PC-9 (cell line): ENCODE measurements at regions not wholly inside any gene's neighbourhood (a gene's known extent, or its start where the extent isn't known, plus 50 kb on each side); places are given as distances from the start of the nearest gene placed in this dataset.
"Not testable (repeated sequence)": the region's sequence is repeated elsewhere in the genome, so short reads cannot be mapped to it uniquely, and the experiment has no call there.

ENCODE experiments used
- EZH2 ChIP-seq: fragments of 200-600 bp; sonication (generic); IDR thresholded peaks from 2 replicates; pipeline ENCODE4 v1.8.0; 2017; ENCODE audit warnings: antibody characterized with exemption, low read depth
- TF ChIP-seq, protein P1 (sequence below): fragments of 200-600 bp; sonication (generic); conservative IDR thresholded peaks from 2 replicates; pipeline ENCODE4 v1.6.1; 2017; ENCODE audit warnings: mixed run types, antibody characterized with exemption, mild to moderate bottlenecking, moderate library complexity

DNA sequence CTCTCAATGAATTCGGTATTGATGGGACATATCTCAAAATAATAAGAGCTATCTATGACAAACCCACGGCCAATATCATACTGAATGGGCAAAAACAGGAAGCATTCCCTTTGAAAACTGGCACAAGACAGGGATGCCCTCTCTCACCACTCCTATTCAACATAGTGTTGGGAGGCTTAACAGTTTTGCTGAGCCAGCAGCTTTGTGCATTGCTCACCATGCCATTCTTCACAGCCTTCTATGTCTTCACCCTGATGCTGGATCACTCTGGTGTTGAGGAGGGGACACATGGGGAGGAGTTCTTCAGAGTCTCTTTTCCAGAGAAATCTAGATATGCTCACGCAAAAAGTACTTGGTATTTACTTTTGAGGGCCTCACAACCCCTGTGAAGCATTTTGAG, 281.7 kb downstream of the TAFA4 start:
- TF ChIP-seq, protein P1, sequence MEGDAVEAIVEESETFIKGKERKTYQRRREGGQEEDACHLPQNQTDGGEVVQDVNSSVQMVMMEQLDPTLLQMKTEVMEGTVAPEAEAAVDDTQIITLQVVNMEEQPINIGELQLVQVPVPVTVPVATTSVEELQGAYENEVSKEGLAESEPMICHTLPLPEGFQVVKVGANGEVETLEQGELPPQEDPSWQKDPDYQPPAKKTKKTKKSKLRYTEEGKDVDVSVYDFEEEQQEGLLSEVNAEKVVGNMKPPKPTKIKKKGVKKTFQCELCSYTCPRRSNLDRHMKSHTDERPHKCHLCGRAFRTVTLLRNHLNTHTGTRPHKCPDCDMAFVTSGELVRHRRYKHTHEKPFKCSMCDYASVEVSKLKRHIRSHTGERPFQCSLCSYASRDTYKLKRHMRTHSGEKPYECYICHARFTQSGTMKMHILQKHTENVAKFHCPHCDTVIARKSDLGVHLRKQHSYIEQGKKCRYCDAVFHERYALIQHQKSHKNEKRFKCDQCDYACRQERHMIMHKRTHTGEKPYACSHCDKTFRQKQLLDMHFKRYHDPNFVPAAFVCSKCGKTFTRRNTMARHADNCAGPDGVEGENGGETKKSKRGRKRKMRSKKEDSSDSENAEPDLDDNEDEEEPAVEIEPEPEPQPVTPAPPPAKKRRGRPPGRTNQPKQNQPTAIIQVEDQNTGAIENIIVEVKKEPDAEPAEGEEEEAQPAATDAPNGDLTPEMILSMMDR = not testable (repeated sequence)
- TF ChIP-seq EZH2 = not testable (repeated sequence)
